ENCODE measurements at regions not wholly inside any gene's neighbourhood (a gene's known extent, or its start where the extent isn't known, plus 50 kb on each side); places are given as distances from the start of the nearest gene placed in this dataset.

DNA sequence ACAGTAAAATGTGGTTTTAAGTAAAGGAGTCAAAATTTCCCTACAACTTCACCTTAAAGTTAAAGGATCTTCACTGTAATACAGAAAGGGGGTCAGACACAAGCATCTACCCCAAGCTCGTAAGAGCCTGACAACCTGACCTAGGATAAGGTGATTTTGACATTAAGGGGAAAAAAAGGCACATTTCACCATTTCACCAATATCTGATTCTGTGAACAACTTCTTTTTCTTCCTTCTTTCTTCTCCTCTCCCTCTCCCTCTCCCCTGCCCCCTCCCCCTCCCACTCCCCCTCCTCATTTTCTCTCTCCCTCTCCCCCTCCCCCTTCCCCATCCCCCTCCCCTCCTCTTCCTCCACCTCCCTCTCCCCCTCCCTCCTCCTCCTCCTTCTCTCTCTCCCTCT, 796.7 kb upstream of the ARGLU1 start:
- TF ChIP-seq, protein P1, sequence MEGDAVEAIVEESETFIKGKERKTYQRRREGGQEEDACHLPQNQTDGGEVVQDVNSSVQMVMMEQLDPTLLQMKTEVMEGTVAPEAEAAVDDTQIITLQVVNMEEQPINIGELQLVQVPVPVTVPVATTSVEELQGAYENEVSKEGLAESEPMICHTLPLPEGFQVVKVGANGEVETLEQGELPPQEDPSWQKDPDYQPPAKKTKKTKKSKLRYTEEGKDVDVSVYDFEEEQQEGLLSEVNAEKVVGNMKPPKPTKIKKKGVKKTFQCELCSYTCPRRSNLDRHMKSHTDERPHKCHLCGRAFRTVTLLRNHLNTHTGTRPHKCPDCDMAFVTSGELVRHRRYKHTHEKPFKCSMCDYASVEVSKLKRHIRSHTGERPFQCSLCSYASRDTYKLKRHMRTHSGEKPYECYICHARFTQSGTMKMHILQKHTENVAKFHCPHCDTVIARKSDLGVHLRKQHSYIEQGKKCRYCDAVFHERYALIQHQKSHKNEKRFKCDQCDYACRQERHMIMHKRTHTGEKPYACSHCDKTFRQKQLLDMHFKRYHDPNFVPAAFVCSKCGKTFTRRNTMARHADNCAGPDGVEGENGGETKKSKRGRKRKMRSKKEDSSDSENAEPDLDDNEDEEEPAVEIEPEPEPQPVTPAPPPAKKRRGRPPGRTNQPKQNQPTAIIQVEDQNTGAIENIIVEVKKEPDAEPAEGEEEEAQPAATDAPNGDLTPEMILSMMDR (conservative IDR thresholded peaks at IDR 0.05): no peak
- no peak for TF ChIP-seq EZH2 (IDR thresholded peaks at IDR 0.05; ENCODE audit: low read depth)
